NCI-H146 (cell line): ENCODE measurements at regions not wholly inside any gene's neighbourhood (a gene's known extent, or its start where the extent isn't known, plus 50 kb on each side); places are given as distances from the start of the nearest gene placed in this dataset.
A peak's percentile ranks its signal among the peaks of the same experiment; 100 is the strongest.
"Not testable (repeated sequence)": the region's sequence is repeated elsewhere in the genome, so short reads cannot be mapped to it uniquely, and the experiment has no call there.

Source experiments
- DNase-seq: peaks from one replicate; lab custom pipeline; 2025; lab: John Stamatoyannopoulos, UW

DNA sequence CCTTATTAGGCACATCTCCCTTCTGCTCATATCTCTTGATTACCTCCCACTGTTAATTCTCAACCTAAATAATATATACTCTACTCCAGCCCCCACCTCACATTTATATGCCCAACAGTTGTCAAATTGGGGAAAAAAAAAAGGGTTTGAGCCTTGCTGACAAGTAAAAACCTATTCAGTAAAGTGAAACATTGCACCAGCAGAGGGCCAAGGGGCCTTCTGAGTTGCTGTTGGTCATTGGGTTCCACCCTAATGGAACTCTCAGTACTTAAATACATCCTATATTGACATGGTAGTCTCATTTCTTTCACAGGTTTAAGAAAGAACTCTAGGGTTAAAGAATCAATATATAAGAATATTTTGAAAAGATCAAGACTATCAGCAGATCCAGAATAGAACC lies 362.2 kb downstream of the SMARCA1 start:
- no peak for DNase-seq

DNA sequence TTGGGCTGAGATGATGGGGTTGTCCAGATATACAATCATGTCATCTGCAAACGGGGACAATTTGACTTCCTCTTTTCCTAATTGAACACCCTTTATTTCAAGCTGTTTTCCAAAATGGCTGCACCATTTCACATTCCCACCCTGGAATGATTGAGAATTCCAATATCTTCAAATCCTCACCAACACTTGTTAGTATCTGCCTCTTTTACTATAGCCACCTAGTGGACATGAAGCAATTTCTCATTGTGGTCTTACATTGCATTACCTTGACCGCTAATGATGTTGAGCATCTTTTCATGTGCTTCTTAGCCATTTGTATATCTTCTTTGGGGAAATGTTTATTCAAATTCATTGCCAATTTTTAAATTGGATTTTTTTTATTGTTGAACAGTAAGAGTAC lies 364.8 kb downstream of the SMARCA1 start:
- DNase-seq = no peak

DNA sequence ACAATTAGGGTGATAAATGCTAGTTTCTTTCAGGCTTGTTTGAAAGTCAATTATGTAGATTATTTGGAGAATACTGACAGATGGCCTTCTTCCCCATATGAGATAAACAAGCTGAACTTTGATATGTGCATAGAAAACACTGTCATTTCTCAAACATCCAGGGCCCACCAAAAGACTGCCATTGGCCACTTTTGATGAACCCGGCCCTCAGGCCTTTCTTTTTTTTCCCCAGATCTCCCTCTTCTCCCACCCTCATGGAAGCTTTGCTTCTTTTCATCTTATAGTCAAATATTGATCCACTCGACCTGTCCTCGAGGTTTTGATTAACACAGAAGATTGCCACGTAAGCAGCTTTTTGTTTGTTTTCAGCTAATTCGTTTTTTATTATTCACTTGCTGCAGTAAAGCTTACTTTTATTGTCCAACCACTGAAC lies 377.4 kb downstream of the SMARCA1 start:
- no peak for DNase-seq

DNA sequence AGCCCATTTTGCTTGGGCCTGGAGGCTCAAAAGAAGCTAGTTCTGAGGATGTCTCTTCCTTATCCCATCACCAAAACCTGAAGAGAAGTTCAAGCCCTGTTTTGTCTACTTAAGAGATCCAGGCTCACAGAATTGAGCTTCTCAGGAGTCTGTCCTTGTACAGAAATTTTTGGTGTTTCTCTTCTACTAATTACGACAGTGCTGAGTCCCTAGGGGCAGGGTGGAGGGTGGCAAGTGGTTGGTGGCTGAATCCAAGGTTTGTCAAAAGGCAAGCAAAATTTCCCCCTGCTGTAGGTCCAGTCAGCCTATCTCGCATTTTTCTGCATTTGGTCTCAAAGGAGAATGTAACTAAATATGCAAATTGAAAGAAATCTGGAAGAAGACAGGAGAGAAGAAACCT lies 377.9 kb downstream of the SMARCA1 start:
- DNase-seq = no peak

DNA sequence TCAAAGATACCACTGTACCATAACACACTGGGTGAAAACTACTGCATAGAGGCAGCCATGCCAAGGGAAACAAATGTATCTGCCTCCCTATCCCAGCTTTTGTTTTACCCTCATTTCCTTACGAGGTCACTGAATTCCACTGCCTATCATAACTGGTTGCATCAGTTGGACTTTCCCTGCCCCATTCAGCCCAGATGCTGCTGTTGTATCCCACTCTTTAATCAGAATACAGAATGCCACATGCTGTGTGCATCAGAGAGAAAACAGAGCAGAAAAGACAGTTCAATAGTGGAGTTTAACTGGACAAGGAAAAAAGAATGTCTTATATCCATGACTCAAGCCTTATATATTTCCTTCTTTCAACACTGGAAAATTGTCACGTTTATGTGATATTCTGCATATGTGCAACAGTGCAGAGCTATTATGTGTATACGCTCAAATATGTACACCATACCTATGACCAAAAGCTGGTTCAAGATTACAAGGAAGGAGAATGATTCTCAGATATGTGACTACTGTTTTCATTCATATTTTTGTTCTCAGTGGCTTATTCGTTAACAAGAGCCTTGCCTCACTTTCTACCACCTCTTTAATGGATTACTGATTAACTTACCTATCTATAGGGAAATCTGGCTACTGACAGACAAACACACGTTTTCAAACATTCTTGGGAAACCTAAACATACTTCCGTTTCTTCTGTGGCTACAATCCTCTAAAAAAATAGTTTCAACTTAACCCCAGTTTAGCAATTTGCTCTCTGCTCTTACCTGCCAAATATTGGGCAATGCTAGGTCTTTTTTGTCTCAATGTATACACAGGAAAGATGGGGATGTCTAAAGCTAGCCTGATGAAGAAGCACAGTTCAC lies 378.9 kb downstream of the SMARCA1 start:
- DNase-seq = no peak

- peak; percentile 77 for DNase-seq
These were observed 383.3 kb downstream of the SMARCA1 start for GRCh38 chrX:129139837-129140598.

DNA sequence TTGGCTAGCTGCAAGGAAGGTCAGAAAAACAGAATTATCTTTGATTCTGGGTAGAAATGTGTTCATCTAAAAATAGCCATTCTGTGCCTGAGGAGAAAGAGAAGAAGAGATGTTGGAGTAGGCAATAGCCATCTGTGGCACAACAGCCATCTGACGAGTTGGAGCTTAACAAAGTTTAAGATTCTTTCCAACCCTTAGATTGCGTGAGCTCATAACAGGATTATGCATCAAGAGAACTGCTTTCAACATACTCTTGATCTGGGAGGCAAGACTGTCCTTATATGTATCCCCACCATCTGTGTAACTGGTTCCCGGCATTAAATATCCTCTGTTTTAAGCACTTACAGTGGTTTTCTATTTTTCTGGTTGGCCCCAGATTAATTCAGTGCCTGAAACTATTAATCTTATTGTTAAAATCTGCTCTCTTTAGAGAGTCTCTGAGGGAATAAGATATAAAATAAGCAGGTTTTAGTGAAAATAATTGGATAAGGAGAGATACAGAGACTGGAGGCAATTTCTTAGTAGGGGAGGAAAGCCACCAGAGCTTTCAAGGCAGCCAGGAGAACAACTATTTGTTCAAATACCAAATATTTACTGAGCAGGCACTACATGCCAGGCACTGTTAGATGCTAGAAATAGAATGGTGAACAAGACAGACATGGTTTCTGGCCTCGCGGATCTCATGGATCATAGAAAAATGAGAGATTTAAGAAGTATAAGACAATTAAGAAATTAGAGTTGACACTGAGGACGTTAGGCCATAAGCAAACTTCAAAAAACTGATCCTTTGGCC lies 398.0 kb downstream of the SMARCA1 start:
- DNase-seq = no peak

GRCh38 chrX:129123795-129124194 lies 399.5 kb downstream of the SMARCA1 start:
- DNase-seq = no peak

- DNase-seq = no peak
These were observed 406.4 kb downstream of the SMARCA1 start for GRCh38 chrX:129116676-129117470.

- no peak for DNase-seq
These were observed 407.4 kb downstream of the SMARCA1 start for GRCh38 chrX:129115935-129116334.

DNA sequence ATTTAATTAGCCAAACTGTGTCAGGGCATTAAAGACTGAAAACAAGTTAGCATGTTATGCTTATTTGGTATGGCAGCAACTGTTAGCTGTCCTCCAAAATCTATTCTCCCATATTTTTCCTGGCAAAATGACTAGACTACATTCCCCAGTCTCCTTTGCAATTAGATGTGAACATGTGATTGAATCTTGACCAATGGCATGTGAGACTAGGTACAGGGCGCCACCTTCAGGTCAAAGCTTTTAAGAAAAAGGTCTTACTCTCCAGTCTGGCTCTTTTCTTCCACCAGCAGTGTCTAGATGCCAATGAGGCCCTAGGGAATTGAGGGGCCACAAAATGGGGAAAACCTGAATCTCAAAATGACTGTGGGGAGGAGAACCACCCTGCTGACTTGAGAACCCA lies 408.2 kb downstream of the SMARCA1 start:
- DNase-seq = peak; percentile 49

DNA sequence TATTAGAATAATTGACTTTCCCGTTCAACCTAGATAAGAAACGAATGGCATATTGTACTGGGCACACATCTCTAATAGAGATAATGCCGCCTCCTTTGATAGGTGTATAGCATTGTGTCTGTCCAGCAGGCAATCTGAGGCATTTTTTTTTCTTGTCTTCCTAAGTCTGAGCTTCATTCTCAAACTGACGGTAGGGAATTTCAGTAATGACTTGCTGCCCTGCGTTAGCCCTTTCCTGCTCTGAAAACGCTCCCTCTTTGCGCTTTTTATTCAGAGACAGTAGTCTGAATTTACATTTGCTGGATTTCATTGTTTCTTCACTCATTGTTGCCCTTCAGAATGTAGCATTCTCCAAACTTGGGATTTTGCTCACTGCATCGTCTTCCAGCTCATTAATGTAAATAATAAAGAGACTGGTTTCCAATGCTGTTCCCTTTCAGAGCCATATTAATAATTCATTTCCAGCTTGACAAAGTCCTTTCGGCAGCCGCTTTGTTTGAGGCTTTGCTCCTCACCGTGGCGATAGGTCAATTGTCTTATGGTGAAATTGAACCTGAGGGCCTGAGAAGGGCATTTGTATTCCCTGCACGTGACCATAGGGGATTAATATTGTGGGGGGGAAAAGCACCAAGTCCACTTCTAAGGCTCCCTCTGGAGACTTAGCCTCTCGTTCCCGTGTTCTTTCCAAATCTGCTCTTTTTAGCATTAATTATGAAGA lies 412.1 kb downstream of the SMARCA1 start:
- DNase-seq = peak; percentile 7

GRCh38 chrX:129108936-129109335 lies 414.4 kb downstream of the SMARCA1 start:
- DNase-seq = peak; percentile 25

DNA sequence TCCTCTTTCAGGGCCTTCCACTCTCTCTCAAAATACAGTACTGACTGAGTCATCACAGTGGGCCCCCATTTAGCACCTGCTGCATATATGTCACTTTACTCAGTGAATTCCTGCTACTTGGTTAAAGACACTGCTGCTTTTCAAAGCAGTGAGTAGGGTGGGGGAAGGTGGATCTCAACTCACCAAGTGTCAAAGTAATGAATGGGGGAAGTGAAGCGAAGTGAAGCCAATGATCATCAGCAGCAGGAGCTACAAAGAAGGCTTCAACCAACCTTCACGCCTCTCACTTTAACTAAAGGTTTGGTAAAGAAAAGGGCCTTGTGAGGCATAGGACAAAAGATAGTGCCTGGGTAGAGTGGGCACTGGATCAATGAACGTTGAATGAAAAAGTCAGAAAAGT lies 424.1 kb downstream of the SMARCA1 start:
- DNase-seq = no peak

GRCh38 chrX:129097668-129098067 lies 425.6 kb downstream of the SMARCA1 start:
- DNase-seq = no peak

- DNase-seq = peak; percentile 26
These were observed 429.6 kb downstream of the SMARCA1 start for GRCh38 chrX:129093706-129094105.

- DNase-seq = no peak
These were observed 430.5 kb downstream of the SMARCA1 start for GRCh38 chrX:129092757-129093156.

GRCh38 chrX:129092242-129092641 lies 431.0 kb downstream of the SMARCA1 start:
- peak; percentile 16 for DNase-seq

DNA sequence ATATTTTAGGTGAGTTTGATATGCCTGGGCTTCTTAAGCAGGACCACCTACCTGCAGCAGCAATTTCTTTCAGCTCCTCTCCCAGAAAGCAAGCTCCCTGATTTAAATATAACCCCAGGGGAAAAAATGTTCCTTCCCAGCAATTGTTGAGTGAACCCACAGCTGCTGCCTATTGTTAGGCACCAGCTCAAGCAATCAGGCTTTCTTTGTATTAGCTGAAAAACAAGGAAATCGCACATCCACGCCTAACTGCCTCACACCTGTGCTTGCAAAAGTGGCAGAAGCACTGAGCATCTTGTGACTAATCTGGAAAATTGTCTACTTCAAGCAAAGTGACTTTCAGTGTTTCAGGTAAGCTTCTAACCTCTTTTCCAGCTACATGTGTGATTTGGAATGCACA lies 432.2 kb downstream of the SMARCA1 start:
- DNase-seq = peak; percentile 87

DNA sequence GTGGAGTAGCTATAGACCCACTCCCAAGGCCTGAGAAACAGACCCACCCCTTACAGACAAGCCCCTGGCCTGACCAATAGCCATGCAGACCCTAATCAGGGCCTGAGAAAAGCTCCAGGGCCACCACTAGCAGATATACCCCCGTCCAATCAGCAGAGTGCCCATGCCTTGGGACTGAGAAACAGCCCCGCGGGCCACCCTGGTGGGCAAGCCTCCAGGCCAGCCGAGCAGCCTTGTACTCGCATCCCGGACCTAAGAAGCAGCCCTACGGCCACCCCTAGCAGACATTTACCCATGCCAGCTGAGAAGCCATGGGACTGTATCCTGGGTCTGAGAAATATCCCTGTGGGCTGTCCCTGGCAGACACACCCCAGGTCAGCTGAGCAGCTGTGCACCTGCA lies 436.5 kb downstream of the SMARCA1 start:
- DNase-seq = no peak

DNA sequence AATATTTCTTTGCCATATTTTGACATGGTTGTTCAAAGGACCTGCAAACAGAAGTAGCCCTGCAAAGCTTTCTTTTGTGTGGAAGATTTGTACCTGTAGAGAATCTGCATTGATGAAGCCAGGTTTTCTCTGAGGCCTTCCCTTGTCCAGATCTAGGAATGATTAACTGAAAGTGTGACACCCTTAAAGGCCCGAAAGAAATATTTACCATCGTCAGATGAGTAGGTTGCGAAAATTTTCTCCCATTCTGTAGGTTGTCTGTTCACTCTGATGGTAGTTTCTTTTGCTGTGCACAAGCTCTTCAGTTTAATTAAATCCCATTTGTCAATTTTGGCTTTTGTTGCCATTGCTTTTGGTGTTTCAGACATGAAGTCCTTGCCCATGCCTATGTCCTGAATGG lies 439.0 kb downstream of the SMARCA1 start:
- not testable (repeated sequence) for DNase-seq
